ENCODE measurements at regions not wholly inside any gene's neighbourhood (a gene's known extent, or its start where the extent isn't known, plus 50 kb on each side); places are given as distances from the start of the nearest gene placed in this dataset.

DNA sequence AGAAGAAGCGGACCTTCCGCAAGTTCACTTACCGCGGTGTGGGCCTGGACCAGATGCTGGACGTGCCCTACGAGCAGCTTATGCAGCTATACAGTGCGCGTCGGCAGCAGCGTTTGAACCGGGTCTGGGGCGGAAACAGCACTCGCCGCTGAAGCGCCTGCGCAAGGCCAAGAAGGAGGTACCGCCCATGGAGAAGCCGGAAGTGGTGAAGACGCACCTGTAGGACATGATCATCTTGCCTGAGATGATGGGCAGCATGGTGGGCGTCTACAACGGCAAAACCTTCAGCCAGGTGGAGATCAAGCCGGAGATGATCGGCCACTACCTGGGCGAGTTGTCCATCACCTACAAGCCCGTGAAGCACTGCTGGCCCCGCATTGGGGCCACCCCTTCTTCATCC is 390.4 kb upstream of the MEIS2 start:
- no peaks in the 10 kb centered on the region for H3K4me1 ChIP-seq (ENCODE audit: control insufficient read depth in 1 of 2, insufficient read depth in 2 of 2, low read depth in 1 of 2, low read length in 1 of 2)
- POLR2A ChIA-PET = no interaction called here

DNA sequence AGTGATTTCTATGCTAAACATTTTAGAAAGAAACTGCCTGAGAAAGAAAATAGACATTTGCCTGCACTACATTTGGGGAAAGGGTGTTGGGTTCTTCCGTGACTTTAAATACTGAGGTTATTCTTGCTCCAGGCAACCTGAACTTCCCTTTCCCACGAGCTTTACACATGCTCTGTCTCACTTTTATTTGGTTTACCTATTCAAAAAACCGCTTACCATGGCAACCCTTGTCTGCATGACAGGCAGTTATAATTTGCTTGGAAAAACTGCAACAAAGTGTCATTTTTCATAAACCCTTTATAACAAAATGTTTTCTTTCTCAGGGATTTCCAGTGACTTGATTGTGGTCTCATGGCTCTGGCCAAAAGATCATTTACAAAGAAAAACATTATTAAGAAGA is 416.3 kb upstream of the MEIS2 start:
- TF ChIP-seq GABPA (IDR thresholded peaks at IDR 0.05; ENCODE audit: low read depth) = no peak
- TF ChIP-seq EP300 (IDR thresholded peaks at IDR 0.05; ENCODE audit: borderline replicate concordance in 1 of 2, low read depth in 1 of 2, low read length in 1 of 2) = no peak
- TF ChIP-seq, protein P1, sequence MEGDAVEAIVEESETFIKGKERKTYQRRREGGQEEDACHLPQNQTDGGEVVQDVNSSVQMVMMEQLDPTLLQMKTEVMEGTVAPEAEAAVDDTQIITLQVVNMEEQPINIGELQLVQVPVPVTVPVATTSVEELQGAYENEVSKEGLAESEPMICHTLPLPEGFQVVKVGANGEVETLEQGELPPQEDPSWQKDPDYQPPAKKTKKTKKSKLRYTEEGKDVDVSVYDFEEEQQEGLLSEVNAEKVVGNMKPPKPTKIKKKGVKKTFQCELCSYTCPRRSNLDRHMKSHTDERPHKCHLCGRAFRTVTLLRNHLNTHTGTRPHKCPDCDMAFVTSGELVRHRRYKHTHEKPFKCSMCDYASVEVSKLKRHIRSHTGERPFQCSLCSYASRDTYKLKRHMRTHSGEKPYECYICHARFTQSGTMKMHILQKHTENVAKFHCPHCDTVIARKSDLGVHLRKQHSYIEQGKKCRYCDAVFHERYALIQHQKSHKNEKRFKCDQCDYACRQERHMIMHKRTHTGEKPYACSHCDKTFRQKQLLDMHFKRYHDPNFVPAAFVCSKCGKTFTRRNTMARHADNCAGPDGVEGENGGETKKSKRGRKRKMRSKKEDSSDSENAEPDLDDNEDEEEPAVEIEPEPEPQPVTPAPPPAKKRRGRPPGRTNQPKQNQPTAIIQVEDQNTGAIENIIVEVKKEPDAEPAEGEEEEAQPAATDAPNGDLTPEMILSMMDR (IDR thresholded peaks at IDR 0.05) = no peak
- TF ChIP-seq RAD21 (IDR thresholded peaks at IDR 0.05; ENCODE audit: low read length) = no peak
- TF ChIP-seq, protein P2, sequence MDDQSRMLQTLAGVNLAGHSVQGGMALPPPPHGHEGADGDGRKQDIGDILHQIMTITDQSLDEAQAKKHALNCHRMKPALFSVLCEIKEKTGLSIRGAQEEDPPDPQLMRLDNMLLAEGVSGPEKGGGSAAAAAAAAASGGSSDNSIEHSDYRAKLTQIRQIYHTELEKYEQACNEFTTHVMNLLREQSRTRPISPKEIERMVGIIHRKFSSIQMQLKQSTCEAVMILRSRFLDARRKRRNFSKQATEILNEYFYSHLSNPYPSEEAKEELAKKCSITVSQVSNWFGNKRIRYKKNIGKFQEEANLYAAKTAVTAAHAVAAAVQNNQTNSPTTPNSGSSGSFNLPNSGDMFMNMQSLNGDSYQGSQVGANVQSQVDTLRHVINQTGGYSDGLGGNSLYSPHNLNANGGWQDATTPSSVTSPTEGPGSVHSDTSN (IDR thresholded peaks at IDR 0.05) = no peak
- TF ChIP-seq, protein P3, sequence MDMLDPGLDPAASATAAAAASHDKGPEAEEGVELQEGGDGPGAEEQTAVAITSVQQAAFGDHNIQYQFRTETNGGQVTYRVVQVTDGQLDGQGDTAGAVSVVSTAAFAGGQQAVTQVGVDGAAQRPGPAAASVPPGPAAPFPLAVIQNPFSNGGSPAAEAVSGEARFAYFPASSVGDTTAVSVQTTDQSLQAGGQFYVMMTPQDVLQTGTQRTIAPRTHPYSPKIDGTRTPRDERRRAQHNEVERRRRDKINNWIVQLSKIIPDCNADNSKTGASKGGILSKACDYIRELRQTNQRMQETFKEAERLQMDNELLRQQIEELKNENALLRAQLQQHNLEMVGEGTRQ (IDR thresholded peaks at IDR 0.05; ENCODE audit: borderline replicate concordance, low read depth, low read length) = no peak
- no peak for TF ChIP-seq FOXJ3 (CRISPR knock-in tag; IDR thresholded peaks at IDR 0.05)
- no peak for TF ChIP-seq NFIC (IDR thresholded peaks at IDR 0.05; ENCODE audit: borderline replicate concordance)
- no peak for TF ChIP-seq GATA2 (CRISPR knock-in tag; IDR thresholded peaks at IDR 0.05)
- TF ChIP-seq, protein P4, sequence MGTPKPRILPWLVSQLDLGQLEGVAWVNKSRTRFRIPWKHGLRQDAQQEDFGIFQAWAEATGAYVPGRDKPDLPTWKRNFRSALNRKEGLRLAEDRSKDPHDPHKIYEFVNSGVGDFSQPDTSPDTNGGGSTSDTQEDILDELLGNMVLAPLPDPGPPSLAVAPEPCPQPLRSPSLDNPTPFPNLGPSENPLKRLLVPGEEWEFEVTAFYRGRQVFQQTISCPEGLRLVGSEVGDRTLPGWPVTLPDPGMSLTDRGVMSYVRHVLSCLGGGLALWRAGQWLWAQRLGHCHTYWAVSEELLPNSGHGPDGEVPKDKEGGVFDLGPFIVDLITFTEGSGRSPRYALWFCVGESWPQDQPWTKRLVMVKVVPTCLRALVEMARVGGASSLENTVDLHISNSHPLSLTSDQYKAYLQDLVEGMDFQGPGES (IDR thresholded peaks at IDR 0.05; ENCODE audit: low read depth, low read length) = no peak
- TF ChIP-seq, protein P5, sequence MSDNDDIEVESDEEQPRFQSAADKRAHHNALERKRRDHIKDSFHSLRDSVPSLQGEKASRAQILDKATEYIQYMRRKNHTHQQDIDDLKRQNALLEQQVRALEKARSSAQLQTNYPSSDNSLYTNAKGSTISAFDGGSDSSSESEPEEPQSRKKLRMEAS (IDR thresholded peaks at IDR 0.05; ENCODE audit: low read depth) = no peak
- no peak for DNase-seq
- Histone ChIP-seq H3K36me3 (replicated peaks in 1 of 2; ENCODE audit: control insufficient read depth in 1 of 2, insufficient read depth in 2 of 2, low read length in 1 of 2) (no peaks in the 10 kb centered on the region), H3K4me1 (ENCODE audit: control insufficient read depth in 1 of 2, insufficient read depth in 2 of 2, low read depth in 1 of 2, low read length in 1 of 2) (no peaks in the 10 kb centered on the region; a peak in 2 of 4 replicates), H4K20me1 (ENCODE audit: insufficient read depth) (no peaks in the 10 kb centered on the region), H3K9me2 (no peaks in the 10 kb centered on the region), H3K4me3 (ENCODE audit: low read depth in 2 of 2, low read length in 1 of 2) (no peak overlapping the region), H3K27me3 (ENCODE audit: insufficient read depth) (no peaks in the 10 kb centered on the region), H3K79me2 (ENCODE audit: insufficient read depth) (no peaks in the 10 kb centered on the region), H3K27ac (ENCODE audit: low read depth in 2 of 2, low read length in 1 of 2) (no peak overlapping the region), H3K4me2 (no peak overlapping the region), H3K9ac (no peak overlapping the region), H3F3A (replicated peaks; ENCODE audit: insufficient read depth) (no peaks in the 10 kb centered on the region), H2AFZ (ENCODE audit: low read depth) (no peak overlapping the region), H3K9me3 (no peaks in the 10 kb centered on the region)
- WGBS (ENCODE audit: low lambda C conversion rate) = 40% methylated on average over 3 of the region's 3 CpGs
- ChIA-PET POLR2A (no interaction called here), CTCF (no interaction called here)

More for the DNA sequence above, 390.4 kb upstream of the MEIS2 start:
- Histone ChIP-seq H3K9ac (no peak overlapping the region), H4K20me1 (ENCODE audit: insufficient read depth) (no peaks in the 10 kb centered on the region), H3K27me3 (ENCODE audit: insufficient read depth) (no peaks in the 10 kb centered on the region), H3K4me3 (ENCODE audit: low read depth in 2 of 2, low read length in 1 of 2) (no peak overlapping the region), H3K9me2 (no peaks in the 10 kb centered on the region), H3K4me2 (no peak overlapping the region), H3K27ac (ENCODE audit: low read depth in 2 of 2, low read length in 1 of 2) (no peak overlapping the region), H3K79me2 (ENCODE audit: insufficient read depth) (no peaks in the 10 kb centered on the region), H3F3A (replicated peaks; ENCODE audit: insufficient read depth) (no peaks in the 10 kb centered on the region), H3K9me3 (no peaks in the 10 kb centered on the region; the same call in 1 of the 2 replicates), H3K36me3 (replicated peaks in 1 of 2; ENCODE audit: control insufficient read depth in 1 of 2, insufficient read depth in 2 of 2, low read length in 1 of 2) (no peaks in the 10 kb centered on the region), H2AFZ (ENCODE audit: low read depth) (no peak overlapping the region)
- TF ChIP-seq, protein P5 (IDR thresholded peaks at IDR 0.05; ENCODE audit: low read depth) = no peak
- TF ChIP-seq JUND (IDR thresholded peaks at IDR 0.05) = no peak
- no peak for TF ChIP-seq FOSL2 (IDR thresholded peaks at IDR 0.05; ENCODE audit: borderline replicate concordance, low read depth)
- no peak for TF ChIP-seq SIN3A (IDR thresholded peaks at IDR 0.05; ENCODE audit: borderline replicate concordance, low read depth, low read length)
- no peak for TF ChIP-seq FOXM1 (IDR thresholded peaks at IDR 0.05; ENCODE audit: low read depth)
- TF ChIP-seq RAD21 (IDR thresholded peaks at IDR 0.05; ENCODE audit: low read length) = no peak
- no peak for TF ChIP-seq CHD2 (IDR thresholded peaks at IDR 0.05; ENCODE audit: low read length, partially characterized antibody)
- TF ChIP-seq, protein P1 (IDR thresholded peaks at IDR 0.05) = no peak
- no peak for TF ChIP-seq FOXJ3 (CRISPR knock-in tag; IDR thresholded peaks at IDR 0.05)
- no peak for TF ChIP-seq SMC3 (IDR thresholded peaks at IDR 0.05; ENCODE audit: low read depth, low read length)
- TF ChIP-seq MEF2A (IDR thresholded peaks at IDR 0.05; ENCODE audit: borderline replicate concordance, low read depth) = no peak
- no peak for TF ChIP-seq TAF1 (IDR thresholded peaks at IDR 0.05; ENCODE audit: borderline replicate concordance, low read depth, low read length)
- CTCF ChIA-PET = no interaction called here
- no peak for DNase-seq
- 88% methylated on average over 26 of the region's 26 CpGs for WGBS (ENCODE audit: low lambda C conversion rate)

All from SK-N-SH (cell line).